GM12892 (cell line): ENCODE measurements at regions not wholly inside any gene's neighbourhood (a gene's known extent, or its start where the extent isn't known, plus 50 kb on each side); places are given as distances from the start of the nearest gene placed in this dataset.

ENCODE experiments used
- POLR2A ChIP-seq: IDR thresholded peaks from 2 replicates; pipeline ENCODE4 v1.6.1; 2011; ENCODE audit warnings: low read depth, low read length, control low read depth
- POLR2AphosphoS5 ChIP-seq: IDR thresholded peaks from 2 replicates; pipeline ENCODE4 v1.6.1; 2011; ENCODE audit warnings: low read depth, low read length, control low read depth

DNA sequence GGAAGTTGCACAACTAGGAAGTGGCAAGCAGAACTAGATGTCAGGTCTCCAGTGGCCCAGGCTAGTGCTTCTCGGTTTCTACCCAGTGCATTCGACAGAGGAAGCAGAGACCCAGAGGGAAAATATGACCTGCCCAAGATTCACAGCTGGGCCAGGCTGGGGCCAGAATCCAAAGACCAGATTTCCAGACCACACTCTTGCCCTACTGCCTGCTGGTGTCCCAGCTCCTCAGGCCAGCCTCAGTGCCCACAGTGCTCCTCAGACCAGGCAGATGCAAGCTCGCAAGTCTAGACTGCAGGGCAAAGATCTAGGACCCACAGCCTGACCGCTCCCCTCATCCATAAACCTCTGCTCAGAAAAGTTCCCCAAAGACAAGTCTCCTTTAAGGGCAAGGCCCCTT is 262.6 kb downstream of the BUD13 start:
- TF ChIP-seq POLR2A (no peak), POLR2AphosphoS5 (no peak)
